ENCODE measurements at regions not wholly inside any gene's neighbourhood (a gene's known extent, or its start where the extent isn't known, plus 50 kb on each side); places are given as distances from the start of the nearest gene placed in this dataset.

DNA sequence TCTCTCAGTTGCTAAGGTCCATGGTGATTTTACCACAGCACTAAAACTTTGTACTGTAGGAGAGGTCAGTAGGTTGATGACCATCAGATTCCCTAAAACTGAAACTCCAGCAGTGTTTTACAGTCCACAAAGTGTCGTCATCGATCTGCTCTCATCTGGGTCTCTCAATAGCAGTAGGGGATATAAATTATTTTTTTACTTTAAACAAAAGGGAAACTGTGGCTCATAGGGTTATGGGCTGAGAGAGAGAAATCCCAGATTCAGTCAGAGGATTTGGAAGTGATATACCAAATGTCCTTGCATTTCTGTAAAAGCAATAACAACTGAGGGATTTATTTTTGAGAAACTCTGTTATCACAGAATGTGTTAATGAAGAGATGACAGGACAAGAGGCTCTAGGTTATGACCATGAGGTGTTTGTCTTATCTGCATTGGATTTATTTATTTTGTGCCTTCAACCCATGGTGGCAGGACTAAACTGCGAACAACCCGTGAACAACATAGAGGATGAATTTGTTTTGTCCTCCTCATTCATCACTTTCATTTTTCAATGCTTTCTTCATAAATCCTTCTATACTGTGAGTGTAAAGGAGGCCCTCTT lies 869.7 kb downstream of the OTOL1 start:
- ChIA-PET POLR2A (no interaction called here), CTCF (no interaction called here)
- no peak for DNase-seq (ENCODE audit: low spot score)
- TF ChIP-seq SP1 (CRISPR knock-in tag; conservative IDR thresholded peaks at IDR 0.05) = no peak
- no peak for TF ChIP-seq SMAD3 (CRISPR knock-in tag; IDR thresholded peaks at IDR 0.05; ENCODE audit: borderline replicate concordance)
- no peak for TF ChIP-seq TEAD1 (CRISPR knock-in tag; IDR thresholded peaks at IDR 0.05)
- no peaks in the 10 kb centered on the region for H3K27me3 Mint-ChIP-seq (ENCODE audit: low read depth)
- H3K4me3 Mint-ChIP-seq = no peak overlapping the region
- no peak overlapping the region for H3K27ac Mint-ChIP-seq
- peaks cover 15% of the 10 kb centered on the region for H3K4me1 Mint-ChIP-seq
- ATAC-seq = no peak
- no peaks in the 10 kb centered on the region for H3K36me3 Mint-ChIP-seq
- no peaks in the 10 kb centered on the region for H3K9me3 Mint-ChIP-seq

DNA sequence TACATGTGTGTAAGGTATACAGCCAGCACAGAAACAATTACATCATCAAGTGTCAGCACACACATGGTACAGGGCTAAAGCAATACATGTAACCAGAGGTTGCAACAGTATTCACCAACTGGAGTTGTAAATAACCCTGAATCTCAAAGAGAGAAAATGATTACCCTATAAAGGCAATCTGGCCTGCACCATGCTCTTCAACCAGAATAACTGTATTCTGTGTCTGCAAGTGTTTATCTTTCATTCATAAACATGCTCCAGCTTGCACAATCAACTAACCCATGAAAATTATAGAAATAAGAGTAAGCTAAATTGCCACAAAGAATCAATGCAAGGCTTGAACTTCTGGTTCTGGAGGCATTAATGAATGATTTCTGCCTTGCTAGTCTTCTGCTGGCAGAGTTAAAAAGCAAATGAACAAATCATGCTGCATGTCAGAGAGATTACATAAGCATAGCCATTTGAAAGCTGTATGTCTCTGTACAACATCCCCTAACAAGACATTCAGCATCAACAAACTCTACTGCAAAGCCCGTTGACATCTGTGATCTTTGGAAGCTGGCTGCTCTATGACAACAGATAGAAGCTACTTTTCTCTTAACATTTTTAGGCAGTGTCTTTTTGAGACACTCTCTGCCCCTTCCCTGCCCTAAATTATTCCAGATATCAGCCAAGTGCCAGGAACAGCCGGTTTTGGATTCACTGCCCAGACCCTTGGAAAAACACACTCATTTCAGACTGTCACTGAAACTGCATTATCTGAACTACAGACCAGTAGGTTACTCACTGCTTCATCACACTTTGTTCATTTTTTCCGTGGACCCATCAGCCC lies 871.0 kb downstream of the OTOL1 start:
- no peak for ATAC-seq
- H3K4me3 Mint-ChIP-seq = no peak overlapping the region
- CTCF ChIA-PET = no interaction called here

DNA sequence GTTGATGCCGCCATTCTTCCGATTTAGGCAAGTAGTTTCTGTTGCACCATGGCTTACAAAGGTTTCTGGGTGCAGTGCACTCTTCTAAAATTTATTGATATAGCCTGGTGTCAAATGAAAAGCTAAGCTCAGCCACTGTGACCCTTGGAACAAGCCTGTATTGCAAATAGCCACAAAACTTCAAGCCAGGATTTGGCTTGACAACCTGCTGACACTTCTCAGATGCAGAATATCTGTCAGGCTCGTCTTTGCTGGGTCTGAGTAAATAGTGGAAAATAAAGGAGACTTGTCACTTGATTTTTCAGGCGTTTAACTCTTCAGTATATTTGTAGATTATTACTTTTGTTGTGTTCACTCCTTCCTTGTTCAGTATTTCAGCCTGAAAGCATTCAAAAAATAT lies 871.8 kb downstream of the OTOL1 start:
- Mint-ChIP-seq H3K4me1 (peaks cover 15% of the 10 kb centered on the region), H3K4me3 (no peak overlapping the region), H3K9me3 (peaks cover 12% of the 10 kb centered on the region), H3K36me3 (peaks cover 9% of the 10 kb centered on the region), H3K27me3 (ENCODE audit: low read depth) (no peaks in the 10 kb centered on the region; the same call in 1 of the 2 replicates), H3K27ac (no peak overlapping the region)
- ATAC-seq (no peak), DNase-seq (ENCODE audit: low spot score) (no peak)
- POLR2A ChIA-PET = no interaction called here
- CTCF ChIA-PET = no interaction called here
- TF ChIP-seq SMAD3 (CRISPR knock-in tag; IDR thresholded peaks at IDR 0.05; ENCODE audit: borderline replicate concordance) (no peak), NR1H2 (CRISPR knock-in tag; IDR thresholded peaks at IDR 0.05) (no peak), MXD4 (CRISPR knock-in tag; IDR thresholded peaks at IDR 0.05; ENCODE audit: borderline replicate concordance) (no peak)
- TF ChIP-seq, protein P1, sequence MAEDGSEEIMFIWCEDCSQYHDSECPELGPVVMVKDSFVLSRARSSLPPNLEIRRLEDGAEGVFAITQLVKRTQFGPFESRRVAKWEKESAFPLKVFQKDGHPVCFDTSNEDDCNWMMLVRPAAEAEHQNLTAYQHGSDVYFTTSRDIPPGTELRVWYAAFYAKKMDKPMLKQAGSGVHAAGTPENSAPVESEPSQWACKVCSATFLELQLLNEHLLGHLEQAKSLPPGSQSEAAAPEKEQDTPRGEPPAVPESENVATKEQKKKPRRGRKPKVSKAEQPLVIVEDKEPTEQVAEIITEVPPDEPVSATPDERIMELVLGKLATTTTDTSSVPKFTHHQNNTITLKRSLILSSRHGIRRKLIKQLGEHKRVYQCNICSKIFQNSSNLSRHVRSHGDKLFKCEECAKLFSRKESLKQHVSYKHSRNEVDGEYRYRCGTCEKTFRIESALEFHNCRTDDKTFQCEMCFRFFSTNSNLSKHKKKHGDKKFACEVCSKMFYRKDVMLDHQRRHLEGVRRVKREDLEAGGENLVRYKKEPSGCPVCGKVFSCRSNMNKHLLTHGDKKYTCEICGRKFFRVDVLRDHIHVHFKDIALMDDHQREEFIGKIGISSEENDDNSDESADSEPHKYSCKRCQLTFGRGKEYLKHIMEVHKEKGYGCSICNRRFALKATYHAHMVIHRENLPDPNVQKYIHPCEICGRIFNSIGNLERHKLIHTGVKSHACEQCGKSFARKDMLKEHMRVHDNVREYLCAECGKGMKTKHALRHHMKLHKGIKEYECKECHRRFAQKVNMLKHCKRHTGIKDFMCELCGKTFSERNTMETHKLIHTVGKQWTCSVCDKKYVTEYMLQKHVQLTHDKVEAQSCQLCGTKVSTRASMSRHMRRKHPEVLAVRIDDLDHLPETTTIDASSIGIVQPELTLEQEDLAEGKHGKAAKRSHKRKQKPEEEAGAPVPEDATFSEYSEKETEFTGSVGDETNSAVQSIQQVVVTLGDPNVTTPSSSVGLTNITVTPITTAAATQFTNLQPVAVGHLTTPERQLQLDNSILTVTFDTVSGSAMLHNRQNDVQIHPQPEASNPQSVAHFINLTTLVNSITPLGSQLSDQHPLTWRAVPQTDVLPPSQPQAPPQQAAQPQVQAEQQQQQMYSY (CRISPR knock-in tag; IDR thresholded peaks at IDR 0.05) = no peak
- TF ChIP-seq, protein P2, sequence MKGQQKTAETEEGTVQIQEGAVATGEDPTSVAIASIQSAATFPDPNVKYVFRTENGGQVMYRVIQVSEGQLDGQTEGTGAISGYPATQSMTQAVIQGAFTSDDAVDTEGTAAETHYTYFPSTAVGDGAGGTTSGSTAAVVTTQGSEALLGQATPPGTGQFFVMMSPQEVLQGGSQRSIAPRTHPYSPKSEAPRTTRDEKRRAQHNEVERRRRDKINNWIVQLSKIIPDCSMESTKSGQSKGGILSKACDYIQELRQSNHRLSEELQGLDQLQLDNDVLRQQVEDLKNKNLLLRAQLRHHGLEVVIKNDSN (CRISPR knock-in tag; IDR thresholded peaks at IDR 0.05) = no peak
- TF ChIP-seq, protein P3, sequence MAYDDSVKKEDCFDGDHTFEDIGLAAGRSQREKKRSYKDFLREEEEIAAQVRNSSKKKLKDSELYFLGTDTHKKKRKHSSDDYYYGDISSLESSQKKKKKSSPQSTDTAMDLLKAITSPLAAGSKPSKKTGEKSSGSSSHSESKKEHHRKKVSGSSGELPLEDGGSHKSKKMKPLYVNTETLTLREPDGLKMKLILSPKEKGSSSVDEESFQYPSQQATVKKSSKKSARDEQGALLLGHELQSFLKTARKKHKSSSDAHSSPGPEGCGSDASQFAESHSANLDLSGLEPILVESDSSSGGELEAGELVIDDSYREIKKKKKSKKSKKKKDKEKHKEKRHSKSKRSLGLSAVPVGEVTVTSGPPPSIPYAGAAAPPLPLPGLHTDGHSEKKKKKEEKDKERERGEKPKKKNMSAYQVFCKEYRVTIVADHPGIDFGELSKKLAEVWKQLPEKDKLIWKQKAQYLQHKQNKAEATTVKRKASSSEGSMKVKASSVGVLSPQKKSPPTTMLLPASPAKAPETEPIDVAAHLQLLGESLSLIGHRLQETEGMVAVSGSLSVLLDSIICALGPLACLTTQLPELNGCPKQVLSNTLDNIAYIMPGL (CRISPR knock-in tag; IDR thresholded peaks at IDR 0.05) = no peak
- TF ChIP-seq, protein P4, sequence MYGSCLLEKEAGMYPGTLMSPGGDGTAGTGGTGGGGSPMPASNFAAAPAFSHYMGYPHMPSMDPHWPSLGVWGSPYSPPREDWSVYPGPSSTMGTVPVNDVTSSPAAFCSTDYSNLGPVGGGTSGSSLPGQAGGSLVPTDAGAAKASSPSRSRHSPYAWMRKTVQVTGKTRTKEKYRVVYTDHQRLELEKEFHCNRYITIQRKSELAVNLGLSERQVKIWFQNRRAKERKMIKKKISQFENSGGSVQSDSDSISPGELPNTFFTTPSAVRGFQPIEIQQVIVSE (CRISPR knock-in tag; IDR thresholded peaks at IDR 0.05; ENCODE audit: borderline replicate concordance) = no peak
- TF ChIP-seq, protein P5, sequence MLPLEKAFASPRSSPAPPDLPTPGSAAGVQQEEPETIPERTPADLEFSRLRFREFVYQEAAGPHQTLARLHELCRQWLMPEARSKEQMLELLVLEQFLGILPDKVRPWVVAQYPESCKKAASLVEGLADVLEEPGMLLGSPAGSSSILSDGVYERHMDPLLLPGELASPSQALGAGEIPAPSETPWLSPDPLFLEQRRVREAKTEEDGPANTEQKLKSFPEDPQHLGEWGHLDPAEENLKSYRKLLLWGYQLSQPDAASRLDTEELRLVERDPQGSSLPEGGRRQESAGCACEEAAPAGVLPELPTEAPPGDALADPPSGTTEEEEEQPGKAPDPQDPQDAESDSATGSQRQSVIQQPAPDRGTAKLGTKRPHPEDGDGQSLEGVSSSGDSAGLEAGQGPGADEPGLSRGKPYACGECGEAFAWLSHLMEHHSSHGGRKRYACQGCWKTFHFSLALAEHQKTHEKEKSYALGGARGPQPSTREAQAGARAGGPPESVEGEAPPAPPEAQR (CRISPR knock-in tag; IDR thresholded peaks at IDR 0.05) = no peak

More for the DNA sequence above, 871.0 kb downstream of the OTOL1 start:
- Mint-ChIP-seq H3K36me3 (peaks cover 1% of the 10 kb centered on the region), H3K4me1 (peaks cover 15% of the 10 kb centered on the region), H3K27ac (no peak overlapping the region), H3K27me3 (ENCODE audit: low read depth) (no peaks in the 10 kb centered on the region), H3K9me3 (peaks cover 4% of the 10 kb centered on the region)
- POLR2A ChIA-PET = no interaction called here
- TF ChIP-seq, protein P6, sequence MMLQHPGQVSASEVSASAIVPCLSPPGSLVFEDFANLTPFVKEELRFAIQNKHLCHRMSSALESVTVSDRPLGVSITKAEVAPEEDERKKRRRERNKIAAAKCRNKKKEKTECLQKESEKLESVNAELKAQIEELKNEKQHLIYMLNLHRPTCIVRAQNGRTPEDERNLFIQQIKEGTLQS (CRISPR knock-in tag; conservative IDR thresholded peaks at IDR 0.05) = no peak
- TF ChIP-seq EMX1 (CRISPR knock-in tag; IDR thresholded peaks at IDR 0.05) = no peak
- no peak for TF ChIP-seq ZBTB21 (CRISPR knock-in tag; IDR thresholded peaks at IDR 0.05; ENCODE audit: borderline replicate concordance)
- TF ChIP-seq, protein P7, sequence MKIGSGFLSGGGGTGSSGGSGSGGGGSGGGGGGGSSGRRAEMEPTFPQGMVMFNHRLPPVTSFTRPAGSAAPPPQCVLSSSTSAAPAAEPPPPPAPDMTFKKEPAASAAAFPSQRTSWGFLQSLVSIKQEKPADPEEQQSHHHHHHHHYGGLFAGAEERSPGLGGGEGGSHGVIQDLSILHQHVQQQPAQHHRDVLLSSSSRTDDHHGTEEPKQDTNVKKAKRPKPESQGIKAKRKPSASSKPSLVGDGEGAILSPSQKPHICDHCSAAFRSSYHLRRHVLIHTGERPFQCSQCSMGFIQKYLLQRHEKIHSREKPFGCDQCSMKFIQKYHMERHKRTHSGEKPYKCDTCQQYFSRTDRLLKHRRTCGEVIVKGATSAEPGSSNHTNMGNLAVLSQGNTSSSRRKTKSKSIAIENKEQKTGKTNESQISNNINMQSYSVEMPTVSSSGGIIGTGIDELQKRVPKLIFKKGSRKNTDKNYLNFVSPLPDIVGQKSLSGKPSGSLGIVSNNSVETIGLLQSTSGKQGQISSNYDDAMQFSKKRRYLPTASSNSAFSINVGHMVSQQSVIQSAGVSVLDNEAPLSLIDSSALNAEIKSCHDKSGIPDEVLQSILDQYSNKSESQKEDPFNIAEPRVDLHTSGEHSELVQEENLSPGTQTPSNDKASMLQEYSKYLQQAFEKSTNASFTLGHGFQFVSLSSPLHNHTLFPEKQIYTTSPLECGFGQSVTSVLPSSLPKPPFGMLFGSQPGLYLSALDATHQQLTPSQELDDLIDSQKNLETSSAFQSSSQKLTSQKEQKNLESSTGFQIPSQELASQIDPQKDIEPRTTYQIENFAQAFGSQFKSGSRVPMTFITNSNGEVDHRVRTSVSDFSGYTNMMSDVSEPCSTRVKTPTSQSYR (CRISPR knock-in tag; IDR thresholded peaks at IDR 0.05) = no peak
- no peak for TF ChIP-seq MXD4 (CRISPR knock-in tag; IDR thresholded peaks at IDR 0.05; ENCODE audit: borderline replicate concordance)
- no peak for TF ChIP-seq GTF2I (CRISPR knock-in tag; conservative IDR thresholded peaks at IDR 0.05)
- TF ChIP-seq ZNF671 (CRISPR knock-in tag; IDR thresholded peaks at IDR 0.05) = no peak
- no peak for TF ChIP-seq RORB (CRISPR knock-in tag; IDR thresholded peaks at IDR 0.05)
- TF ChIP-seq, protein P8, sequence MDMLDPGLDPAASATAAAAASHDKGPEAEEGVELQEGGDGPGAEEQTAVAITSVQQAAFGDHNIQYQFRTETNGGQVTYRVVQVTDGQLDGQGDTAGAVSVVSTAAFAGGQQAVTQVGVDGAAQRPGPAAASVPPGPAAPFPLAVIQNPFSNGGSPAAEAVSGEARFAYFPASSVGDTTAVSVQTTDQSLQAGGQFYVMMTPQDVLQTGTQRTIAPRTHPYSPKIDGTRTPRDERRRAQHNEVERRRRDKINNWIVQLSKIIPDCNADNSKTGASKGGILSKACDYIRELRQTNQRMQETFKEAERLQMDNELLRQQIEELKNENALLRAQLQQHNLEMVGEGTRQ (CRISPR knock-in tag; IDR thresholded peaks at IDR 0.05) = no peak
- TF ChIP-seq ZNF263 (CRISPR knock-in tag; IDR thresholded peaks at IDR 0.05; ENCODE audit: low read depth) = no peak
- DNase-seq (ENCODE audit: low spot score) = no peak

Data from WTC11 (cell line).